Heart right ventricle (tissue), 16 donors: ENCODE measurements at regions not wholly inside any gene's neighbourhood (a gene's known extent, or its start where the extent isn't known, plus 50 kb on each side); places are given as distances from the start of the nearest gene placed in this dataset.

ENCODE experiments used
- ATAC-seq, 8 donors: fragments of 200-7000 bp; cut with Tn5 transposase; one replicate each; pipeline ENCODE4 v1.9.1; 2020; ENCODE audit warnings: mild to moderate bottlenecking in 8 of 8, moderate library complexity in 8 of 8, moderate number of reproducible peaks in 1 of 8
- DNase-seq, 2 donors: peaks; one replicate each; pipeline ENCODE4 v3.0.0-alpha.2; 2020
- H3K27ac ChIP-seq, 10 donors: fragments of 200-600 bp; sonication (generic) in 2 of 10; one replicate each; pipeline versions ENCODE4 v1.5.0 to v1.8.0; 2020 to 2022; ENCODE audit warnings: mild to moderate bottlenecking in 3 of 10
- H3K27me3 ChIP-seq, 7 donors: fragments of 200-600 bp; one replicate each; pipeline ENCODE4 v1.8.0; 2021 to 2022; ENCODE audit warnings: mild to moderate bottlenecking in 2 of 7
- H3K36me3 ChIP-seq, 9 donors: fragments of 200-600 bp; sonication (generic) in 1 of 9; one replicate each; pipeline versions ENCODE4 v1.5.0 to v1.8.0; 2020 to 2022; ENCODE audit warnings: mild to moderate bottlenecking in 2 of 9
- H3K4me1 ChIP-seq, 9 donors: fragments of 200-600 bp; sonication (generic) in 1 of 9; one replicate each; pipeline versions ENCODE4 v1.5.0 to v1.8.0; 2020 to 2022; ENCODE audit warnings: mild to moderate bottlenecking in 4 of 9
- H3K4me3 ChIP-seq, 10 donors: fragments of 200-600 bp; sonication (generic) in 2 of 10; one replicate each; pipeline versions ENCODE4 v1.5.0 to v1.8.0; 2020 to 2022; ENCODE audit warnings: mild to moderate bottlenecking in 7 of 10, moderate library complexity in 2 of 10
- H3K9me3 ChIP-seq, 11 donors: fragments of 200-600 bp in 10 of 11; sonication (generic) in 2 of 11; one replicate each; pipeline versions ENCODE4 v1.5.0 to v1.8.0; 2013 to 2022; ENCODE audit warnings: mild to moderate bottlenecking in 2 of 11, control low read depth in 1 of 11, moderate library complexity in 1 of 11
- CTCF ChIP-seq, 9 donors: fragments of 200-600 bp; sonication (generic) in 2 of 9; IDR thresholded peaks; one replicate each; pipeline versions ENCODE4 v1.5.0 to v1.8.0; 2021 to 2022; ENCODE audit warnings: antibody characterized with exemption in 9 of 9, mild to moderate bottlenecking in 5 of 9, moderate library complexity in 1 of 9
- WGBS, 2 donors: extraction: QIAGEN DNeasy Blood & Tissue Kit; methylation state at CpG; one replicate each; pipeline ENCODE4 v1.1.7; 2013; ENCODE audit warnings: inconsistent platforms in 1 of 2; 5-methylcytosine and 5-hydroxymethylcytosine counted together
- intact Hi-C, 10 donors: fragments of 100-400 bp; cut with DNase I; formaldehyde crosslinking; loops; one replicate each; pipeline versions ENCODE4 v1.11.1 to v1.14.2; 2022
- donor health status: Arrhythmogenic right ventricular cardiomyopathy.
- donor health status: ischemic (EF 13 %, LVEDD 7.1; RV severe dilation, severe dysfunction).
- donor health status: healthy with polysubstance abuse.
- donor health status: DM: no; HTN: yes; CAD: no.
- donor health status: DM: no; HTN: no; CAD: no.
- donor health status: ischemic (EF 25% LVEDD 6.9; RV normal size, moderate dysfunction).
- donor health status: ischemic (EF 25% LVEDD 5.7; RV mildly dilated, moderate dysfunction).
- donor health status: healthy.
- donor health status: DM: yes; HTN: yes; CAD: no.
- donor health status: Ischemic cardiomyopathy.
- donor health status: ischemic (EF 35%, LVEDD 5.7; RV mildly dilated, moderate dysfunction).
- donor health status: nonischemic (EF 11% LVEDD 7.7; RV severe dilation, severe dysfunction).
- donor health status: DM: yes; HTN: yes; CAD: no.
- donor health status: PGD.
- donor health status: ischemic (EF 29% LVEDD 5.4; RV normal size, mild dysfunction).
- donor health status: nonischemic (EF 23%, LVEDD 6.1; RV moderate dilation, normal function).

GRCh38 chr21:43311301-43311817 lies 115.6 kb downstream of the SIK1 start:
- Histone ChIP-seq H3K36me3 (no peaks in the 10 kb centered on the region), H3K27me3 (peaks cover 0 to 6% (median 4%) of the 10 kb centered on the region in 7 donors), H3K4me1 (peaks cover 0 to 14% (median 0%) of the 10 kb centered on the region in 9 donors), H3K9me3 (peaks cover 0 to 9% (median 0%) of the 10 kb centered on the region in 11 donors), H3K4me3 (no peak overlapping the region), H3K27ac (no peak overlapping the region)
- no peak for TF ChIP-seq CTCF (IDR thresholded peaks at IDR 0.05)
- DNase-seq (no peak), ATAC-seq (no peak)
- intact Hi-C loops, result loop anchor here in 1 of 10 donors (10.0 kb wide), 1 partner anchor 333 kb away; no protein-coding TSS in a partner anchor
- 84 to 89% methylated on average over 8 of the region's 8 CpGs for WGBS, 2 donors

- Histone ChIP-seq H3K9me3 (peaks cover 0 to 9% (median 0%) of the 10 kb centered on the region in 11 donors), H3K4me1 (peaks cover 0 to 15% (median 0%) of the 10 kb centered on the region in 9 donors), H3K27ac (no peak overlapping the region), H3K4me3 (no peak overlapping the region), H3K36me3 (no peaks in the 10 kb centered on the region), H3K27me3 (no peaks in the 10 kb centered on the region)
- intact Hi-C loops, result loop anchor here in 1 of 10 donors (2.0 kb wide), 1 partner anchor 14 kb away; no protein-coding TSS in a partner anchor
- DNase-seq (no peak), ATAC-seq (no peak)
- TF ChIP-seq CTCF (IDR thresholded peaks at IDR 0.05), result no peak
- 78 to 83% methylated on average over 10 of the region's 10 CpGs for whole genome bisulfite sequencing, 2 donors
Observed at GRCh38 chr21:43308815-43309283, 118.1 kb downstream of the SIK1 start.

- peaks cover 0 to 15% (median 4%) of the 10 kb centered on the region in 9 donors for H3K4me1 ChIP-seq
- H3K4me3 ChIP-seq, result no peak overlapping the region
- H3K36me3 ChIP-seq, result no peaks in the 10 kb centered on the region
- H3K27me3 ChIP-seq, result no peaks in the 10 kb centered on the region
- DNase-seq (no peak), ATAC-seq (no peak)
- WGBS, 2 donors, result 79 to 82% methylated on average over 13 of the region's 13 CpGs
- intact Hi-C loops, result loop anchor here in 1 of 10 donors (2.0 kb wide), 1 partner anchor 15 kb away; no protein-coding TSS in a partner anchor
- H3K9me3 ChIP-seq, result peaks cover 0 to 9% (median 0%) of the 10 kb centered on the region in 11 donors
- TF ChIP-seq CTCF (IDR thresholded peaks at IDR 0.05), result no peak
- H3K27ac ChIP-seq, result no peak overlapping the region
Observed at GRCh38 chr21:43308101-43308814, 118.7 kb downstream of the SIK1 start.

- Histone ChIP-seq H3K27ac (peak overlapping the region in 2 of 10 donors; percentile 4 to 38), H3K27me3 (no peaks in the 10 kb centered on the region), H3K9me3 (peaks cover 0 to 9% (median 0%) of the 10 kb centered on the region in 11 donors), H3K4me1 (peaks cover 0 to 15% (median 4%) of the 10 kb centered on the region in 9 donors), H3K36me3 (no peaks in the 10 kb centered on the region), H3K4me3 (no peak overlapping the region)
- ATAC-seq (peak in 1 of 8 donors; percentile 2), DNase-seq (no peak)
- TF ChIP-seq CTCF (IDR thresholded peaks at IDR 0.05), result no peak
- WGBS, 2 donors, result 60 to 70% methylated on average over 7 of the region's 7 CpGs
- intact Hi-C loops, result loop anchor here in 1 of 10 donors (2.0 kb wide), 1 partner anchor 15 kb away; no protein-coding TSS in a partner anchor
Observed at GRCh38 chr21:43307677-43308070, 119.3 kb downstream of the SIK1 start.
